LNCaP clone FGC (cell line): ENCODE measurements at regions not wholly inside any gene's neighbourhood (a gene's known extent, or its start where the extent isn't known, plus 50 kb on each side); places are given as distances from the start of the nearest gene placed in this dataset.

Experiments used
- DNase-seq: peaks from one replicate; pipeline ENCODE4 v3.0.0-alpha.2; 2011; ENCODE audit warnings: low read depth
- H3K4me3 ChIP-seq: 2 replicates; pipeline ENCODE4 v1.5.1; 2011; ENCODE audit warnings: mild to moderate bottlenecking, low read depth, low read length, control low read depth
- TF ChIP-seq, protein P1 (sequence below): IDR thresholded peaks from 2 replicates; pipeline ENCODE4 v1.5.1; 2012; ENCODE audit warnings: mild to moderate bottlenecking; ENCODE audit not compliant: control insufficient read depth, insufficient read depth; ENCODE audit errors: extremely low read depth

DNA sequence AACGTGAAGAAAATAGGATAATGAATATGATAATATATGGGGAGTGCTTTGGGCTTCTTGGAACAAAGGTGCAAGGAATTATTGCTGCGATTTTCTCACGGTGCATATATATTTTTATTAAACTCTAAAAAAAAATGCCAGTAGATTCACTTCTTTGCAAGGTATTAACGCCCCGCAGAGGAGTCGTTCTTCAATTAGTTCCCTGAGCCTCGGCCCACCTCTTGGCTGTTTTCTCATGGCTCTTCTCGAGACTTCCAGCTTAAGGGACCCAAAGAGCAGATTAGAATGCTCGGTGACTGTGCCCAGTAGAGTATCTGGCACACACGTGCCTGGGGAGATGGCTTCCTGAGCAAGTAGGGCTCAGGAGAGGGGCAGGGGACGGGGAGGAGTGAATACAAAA lies 367.4 kb downstream of the MID1IP1 start:
- H3K4me3 ChIP-seq, result no peak overlapping the region
- TF ChIP-seq, protein P1, sequence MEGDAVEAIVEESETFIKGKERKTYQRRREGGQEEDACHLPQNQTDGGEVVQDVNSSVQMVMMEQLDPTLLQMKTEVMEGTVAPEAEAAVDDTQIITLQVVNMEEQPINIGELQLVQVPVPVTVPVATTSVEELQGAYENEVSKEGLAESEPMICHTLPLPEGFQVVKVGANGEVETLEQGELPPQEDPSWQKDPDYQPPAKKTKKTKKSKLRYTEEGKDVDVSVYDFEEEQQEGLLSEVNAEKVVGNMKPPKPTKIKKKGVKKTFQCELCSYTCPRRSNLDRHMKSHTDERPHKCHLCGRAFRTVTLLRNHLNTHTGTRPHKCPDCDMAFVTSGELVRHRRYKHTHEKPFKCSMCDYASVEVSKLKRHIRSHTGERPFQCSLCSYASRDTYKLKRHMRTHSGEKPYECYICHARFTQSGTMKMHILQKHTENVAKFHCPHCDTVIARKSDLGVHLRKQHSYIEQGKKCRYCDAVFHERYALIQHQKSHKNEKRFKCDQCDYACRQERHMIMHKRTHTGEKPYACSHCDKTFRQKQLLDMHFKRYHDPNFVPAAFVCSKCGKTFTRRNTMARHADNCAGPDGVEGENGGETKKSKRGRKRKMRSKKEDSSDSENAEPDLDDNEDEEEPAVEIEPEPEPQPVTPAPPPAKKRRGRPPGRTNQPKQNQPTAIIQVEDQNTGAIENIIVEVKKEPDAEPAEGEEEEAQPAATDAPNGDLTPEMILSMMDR, result no peak

DNA sequence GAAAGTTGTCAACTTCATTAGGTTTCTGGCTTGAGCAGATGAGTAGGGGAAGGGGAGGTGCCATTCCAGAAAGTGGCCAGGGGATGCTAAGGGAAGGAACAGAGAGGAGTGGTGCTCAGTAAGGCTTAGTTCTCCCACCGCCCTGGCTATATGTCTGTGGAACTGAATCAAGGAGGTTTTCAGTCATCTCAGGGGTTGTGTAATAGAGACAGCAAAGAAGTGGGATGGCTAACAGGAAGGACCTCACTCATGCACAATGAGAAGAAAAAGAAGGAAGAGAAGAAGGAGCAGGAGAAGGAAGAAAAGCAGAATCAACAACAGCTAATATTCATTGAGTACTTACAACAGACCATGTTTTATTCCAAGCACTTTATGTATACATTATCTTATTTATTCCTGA lies 368.7 kb downstream of the MID1IP1 start:
- TF ChIP-seq, protein P1, result no peak
- no peak for DNase-seq
- H3K4me3 ChIP-seq, result no peak overlapping the region

More for the DNA sequence above, 367.4 kb downstream of the MID1IP1 start:
- no peak for DNase-seq

DNA sequence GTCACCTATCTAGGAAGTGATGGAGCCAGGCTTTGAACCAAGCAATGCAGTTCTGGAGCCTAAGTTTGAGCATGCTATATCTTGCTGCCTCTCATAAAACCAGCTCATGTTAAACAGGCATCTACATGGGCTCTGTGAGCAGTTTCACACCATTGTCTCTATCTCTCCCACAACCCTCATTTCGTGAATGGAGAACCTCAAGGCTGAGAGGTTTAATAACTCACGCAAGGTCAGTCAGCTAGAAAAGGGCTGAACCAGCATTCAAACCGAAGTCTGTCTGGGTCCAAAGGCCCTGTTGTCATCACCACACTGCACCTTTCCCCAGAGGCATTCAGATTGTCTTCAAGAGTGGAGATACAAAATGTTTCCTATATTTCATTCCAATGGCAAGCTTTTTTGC lies 369.2 kb downstream of the MID1IP1 start:
- TF ChIP-seq, protein P1, result no peak
- DNase-seq, result no peak
- no peak overlapping the region for H3K4me3 ChIP-seq

DNA sequence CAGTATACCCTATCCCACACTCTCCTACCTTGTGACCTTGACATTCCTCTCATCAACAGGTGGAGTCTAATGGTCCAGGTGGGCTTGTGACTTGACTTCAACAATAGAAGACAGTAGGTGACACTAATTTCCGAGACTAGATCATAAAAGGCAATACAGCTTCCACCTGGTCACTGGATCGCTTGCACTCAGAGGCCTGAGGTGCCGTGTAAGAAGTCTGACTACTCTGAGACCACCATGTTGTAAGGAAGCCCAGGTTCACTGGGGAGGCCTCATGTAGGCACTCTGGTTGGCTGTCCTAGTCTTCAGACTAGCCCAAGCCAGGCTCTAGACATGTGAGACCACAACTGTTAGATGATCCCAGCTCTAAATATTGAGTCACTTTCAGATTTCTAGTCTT lies 370.4 kb downstream of the MID1IP1 start:
- H3K4me3 ChIP-seq, result no peak overlapping the region
- no peak for DNase-seq
- TF ChIP-seq, protein P1, result no peak

DNA sequence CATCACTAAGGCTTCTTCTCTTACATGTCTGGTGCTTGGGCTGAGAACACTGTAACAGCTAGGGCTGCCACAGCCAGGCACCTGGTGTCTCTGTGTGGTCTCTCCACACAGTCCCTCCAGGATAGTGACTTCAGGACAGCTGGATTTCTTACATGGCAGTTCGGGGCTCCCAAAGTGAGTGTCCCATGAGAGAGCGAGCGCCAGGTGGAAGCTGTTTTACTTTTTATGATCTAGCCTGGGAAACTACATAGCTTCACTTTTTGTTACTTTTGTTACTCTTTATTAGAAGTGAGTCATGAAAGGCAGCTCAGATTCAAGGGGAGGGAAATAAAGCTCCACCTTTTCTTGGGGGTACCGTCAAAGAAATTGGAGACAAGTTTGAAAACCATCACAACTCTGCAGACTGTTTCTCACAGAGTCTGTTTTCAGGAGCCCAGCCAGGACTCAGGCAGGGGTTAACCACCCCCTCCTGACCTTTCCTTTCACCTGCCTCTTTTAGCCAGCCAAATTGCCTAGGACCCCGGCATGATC lies 373.0 kb downstream of the MID1IP1 start:
- H3K4me3 ChIP-seq, result no peak overlapping the region
- TF ChIP-seq, protein P1, result no peak
- DNase-seq, result no peak

DNA sequence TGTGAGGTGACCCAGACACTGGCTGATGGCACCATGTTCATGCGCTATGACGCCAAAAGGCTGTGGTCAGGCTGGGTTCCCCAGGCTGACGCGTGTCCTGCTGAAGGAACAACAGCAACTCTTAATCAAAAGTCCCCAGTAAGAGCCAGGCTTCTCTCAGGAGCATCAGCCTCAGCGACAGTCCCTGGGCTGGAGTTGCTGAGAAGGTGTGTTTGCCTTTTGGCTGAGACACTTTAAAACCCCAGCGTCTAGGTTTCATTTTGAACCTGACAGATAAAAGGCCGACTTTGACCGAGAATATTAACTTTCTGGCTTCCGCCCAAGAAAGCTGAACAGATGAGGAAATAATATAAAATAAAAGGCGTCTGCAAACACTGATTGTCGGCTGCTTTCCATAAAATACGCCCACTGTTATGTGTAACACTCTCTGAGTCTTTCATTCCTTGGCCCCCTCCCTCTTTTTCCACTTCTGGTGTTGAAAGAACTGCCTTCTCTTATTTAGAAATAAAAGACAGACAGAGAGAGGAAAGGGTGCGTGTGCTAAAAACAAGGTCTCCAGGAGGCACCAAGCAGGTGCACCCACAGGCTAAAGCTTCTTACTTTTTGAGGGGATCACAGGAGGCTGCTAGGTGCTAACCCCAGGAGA lies 373.6 kb downstream of the MID1IP1 start:
- H3K4me3 ChIP-seq, result no peak overlapping the region
- TF ChIP-seq, protein P1, result no peak
- DNase-seq, result no peak
